ENCODE measurements at regions not wholly inside any gene's neighbourhood (a gene's known extent, or its start where the extent isn't known, plus 50 kb on each side); places are given as distances from the start of the nearest gene placed in this dataset.

DNA sequence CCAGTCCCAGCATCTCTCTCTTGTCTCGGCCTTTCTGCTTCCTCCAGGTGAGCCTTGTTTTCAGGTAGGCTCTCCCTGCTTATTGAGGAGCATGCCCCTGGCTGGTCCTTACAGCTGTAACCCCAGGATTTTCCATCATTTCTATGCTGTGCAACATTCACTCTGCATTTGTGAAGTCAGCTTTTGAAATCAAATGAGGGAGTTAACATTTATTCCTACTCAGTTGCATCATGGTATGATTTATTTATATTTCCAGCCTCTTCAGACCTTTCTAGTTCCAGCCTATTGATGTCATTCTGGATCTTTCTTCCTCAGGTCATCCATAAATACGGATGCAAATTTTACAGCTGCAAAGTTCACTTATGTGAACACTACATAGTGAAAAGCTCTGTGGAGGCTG, 755.6 kb downstream of the TYW1 start:
- Histone ChIP-seq H2AK5ac (ENCODE audit: low read length, severe bottlenecking) (no peak overlapping the region), H2BK5ac (ENCODE audit: low read depth, low read length, poor library complexity, severe bottlenecking) (no peak overlapping the region), H4K8ac (ENCODE audit: low read length) (no peak overlapping the region), H3K4me3 (ENCODE audit: insufficient read depth in 1 of 2, low read depth in 1 of 2, low read length in 2 of 2) (no peak overlapping the region), H3K27ac (ENCODE audit: low read length, poor library complexity, severe bottlenecking) (no peak overlapping the region), H3K4ac (ENCODE audit: low read depth in 1 of 2, low read length in 2 of 2) (no peak overlapping the region), H3K9me3 (ENCODE audit: control insufficient read depth, low read length) (no peaks in the 10 kb centered on the region), H3K18ac (ENCODE audit: low read depth in 1 of 2, low read length in 2 of 2) (no peak overlapping the region), H2BK120ac (ENCODE audit: low read depth, low read length) (no peak overlapping the region), H3K79me1 (replicated peaks; ENCODE audit: low read length, poor library complexity, severe bottlenecking) (no peaks in the 10 kb centered on the region), H3K27me3 (ENCODE audit: control insufficient read depth in 1 of 2, insufficient read depth in 1 of 2, low read length in 2 of 2) (no peaks in the 10 kb centered on the region), H3K14ac (ENCODE audit: low read length in 2 of 2) (no peak overlapping the region), H2BK12ac (ENCODE audit: low read length in 2 of 2) (no peak overlapping the region), H2AFZ (ENCODE audit: low read depth, low read length) (no peak overlapping the region), H3K36me3 (ENCODE audit: control insufficient read depth in 1 of 2, insufficient read depth in 2 of 2, low read depth in 1 of 2, low read length in 2 of 2) (no peaks in the 10 kb centered on the region), H3K23ac (ENCODE audit: low read length in 2 of 2) (no peak overlapping the region), H3K9ac (ENCODE audit: low read length) (no peak overlapping the region), H3K4me2 (ENCODE audit: low read length, poor library complexity, severe bottlenecking) (no peak overlapping the region), H3K4me1 (ENCODE audit: control insufficient read depth, insufficient read depth, low read depth, low read length) (no peaks in the 10 kb centered on the region), H2BK15ac (ENCODE audit: low read depth, poor library complexity, severe bottlenecking) (no peak overlapping the region), H4K91ac (ENCODE audit: low read length) (no peak overlapping the region)
- 38% methylated on average over 2 of the region's 2 CpGs for WGBS
- no peak for DNase-seq

DNA sequence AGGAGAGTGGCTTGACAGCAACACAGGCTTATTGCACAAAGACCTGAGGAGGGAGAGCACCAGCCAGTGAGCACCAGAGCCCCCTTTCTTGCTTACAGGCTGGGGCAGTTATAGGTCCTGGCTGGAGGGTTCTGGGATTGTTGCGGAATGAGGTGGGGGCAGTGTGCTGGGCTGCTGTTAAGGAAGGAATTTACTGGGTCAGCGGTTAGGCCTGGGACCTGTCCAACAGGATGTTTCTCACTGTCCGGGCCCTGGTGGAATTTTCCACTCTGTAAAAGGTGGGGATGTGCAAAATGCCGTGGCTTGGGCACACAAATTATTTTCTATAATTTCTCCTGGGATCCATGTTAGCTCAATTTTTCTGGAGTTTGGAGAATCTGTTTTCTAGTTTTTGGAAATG, 757.3 kb downstream of the TYW1 start:
- Histone ChIP-seq H4K8ac (ENCODE audit: low read length) (no peak overlapping the region), H2AK5ac (ENCODE audit: low read length, severe bottlenecking) (no peak overlapping the region), H3K14ac (ENCODE audit: low read length in 2 of 2) (no peak overlapping the region), H3K4me1 (ENCODE audit: control insufficient read depth, insufficient read depth, low read depth, low read length) (no peaks in the 10 kb centered on the region), H3K27me3 (ENCODE audit: control insufficient read depth in 1 of 2, insufficient read depth in 1 of 2, low read length in 2 of 2) (no peaks in the 10 kb centered on the region), H2BK5ac (ENCODE audit: low read depth, low read length, poor library complexity, severe bottlenecking) (no peak overlapping the region), H3K18ac (ENCODE audit: low read depth in 1 of 2, low read length in 2 of 2) (no peak overlapping the region), H3K27ac (ENCODE audit: low read length, poor library complexity, severe bottlenecking) (no peak overlapping the region), H2BK12ac (ENCODE audit: low read length in 2 of 2) (no peak overlapping the region), H3K4me2 (ENCODE audit: low read length, poor library complexity, severe bottlenecking) (no peak overlapping the region), H3K9ac (ENCODE audit: low read length) (no peak overlapping the region), H3K4ac (ENCODE audit: low read depth in 1 of 2, low read length in 2 of 2) (no peak overlapping the region), H3K36me3 (ENCODE audit: control insufficient read depth in 1 of 2, insufficient read depth in 2 of 2, low read depth in 1 of 2, low read length in 2 of 2) (no peaks in the 10 kb centered on the region), H2AFZ (ENCODE audit: low read depth, low read length) (no peak overlapping the region), H2BK120ac (ENCODE audit: low read depth, low read length) (no peak overlapping the region), H3K79me1 (replicated peaks; ENCODE audit: low read length, poor library complexity, severe bottlenecking) (no peaks in the 10 kb centered on the region), H3K23ac (ENCODE audit: low read length in 2 of 2) (no peak overlapping the region), H3K9me3 (ENCODE audit: control insufficient read depth, low read length) (no peaks in the 10 kb centered on the region), H4K91ac (ENCODE audit: low read length) (no peak overlapping the region), H3K4me3 (ENCODE audit: insufficient read depth in 1 of 2, low read depth in 1 of 2, low read length in 2 of 2) (no peak overlapping the region), H2BK15ac (ENCODE audit: low read depth, poor library complexity, severe bottlenecking) (no peak overlapping the region)
- 83% methylated on average over 3 of the region's 4 CpGs for WGBS
- no peak for DNase-seq

DNA sequence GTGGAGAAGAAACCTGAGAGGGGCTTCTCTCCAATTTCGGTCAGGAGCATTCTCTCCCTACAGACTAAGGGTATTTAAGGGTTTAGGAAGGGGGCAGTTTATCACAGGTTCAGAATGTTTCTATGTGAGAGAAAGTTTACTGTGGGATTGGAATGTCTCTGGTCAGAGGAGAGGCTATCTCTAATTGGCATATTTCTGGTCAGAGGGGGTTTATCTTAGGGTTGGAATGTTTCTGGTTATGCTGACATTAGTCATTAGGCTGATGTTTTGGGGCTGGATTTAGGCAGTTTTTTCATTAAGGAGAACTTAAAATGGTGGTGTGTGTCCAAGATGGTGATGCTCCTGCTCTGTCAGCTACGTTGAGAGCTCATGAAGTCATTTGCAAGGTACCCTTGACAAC, 758.0 kb downstream of the TYW1 start:
- H3K27ac ChIP-seq (ENCODE audit: low read length, poor library complexity, severe bottlenecking) = no peak overlapping the region
- no peaks in the 10 kb centered on the region for H3K79me1 ChIP-seq (replicated peaks; ENCODE audit: low read length, poor library complexity, severe bottlenecking)
- H3K4ac ChIP-seq (ENCODE audit: low read depth in 1 of 2, low read length in 2 of 2) = no peak overlapping the region
- no peak overlapping the region for H2BK5ac ChIP-seq (ENCODE audit: low read depth, low read length, poor library complexity, severe bottlenecking)
- DNase-seq = no peak
- no peak overlapping the region for H2AK5ac ChIP-seq (ENCODE audit: low read length, severe bottlenecking)
- H2BK12ac ChIP-seq (ENCODE audit: low read length in 2 of 2) = no peak overlapping the region
- no peaks in the 10 kb centered on the region for H3K4me1 ChIP-seq (ENCODE audit: control insufficient read depth, insufficient read depth, low read depth, low read length)
- H2BK120ac ChIP-seq (ENCODE audit: low read depth, low read length) = no peak overlapping the region
- no peak overlapping the region for H4K8ac ChIP-seq (ENCODE audit: low read length)
- no peaks in the 10 kb centered on the region for H3K9me3 ChIP-seq (ENCODE audit: control insufficient read depth, low read length)
- H3K36me3 ChIP-seq (ENCODE audit: control insufficient read depth in 1 of 2, insufficient read depth in 2 of 2, low read depth in 1 of 2, low read length in 2 of 2) = no peaks in the 10 kb centered on the region
- no peak overlapping the region for H3K23ac ChIP-seq (ENCODE audit: low read length in 2 of 2)
- H3K4me3 ChIP-seq (ENCODE audit: insufficient read depth in 1 of 2, low read depth in 1 of 2, low read length in 2 of 2) = no peak overlapping the region
- no peak overlapping the region for H2BK15ac ChIP-seq (ENCODE audit: low read depth, poor library complexity, severe bottlenecking)
- H4K91ac ChIP-seq (ENCODE audit: low read length) = no peak overlapping the region
- H3K9ac ChIP-seq (ENCODE audit: low read length) = no peak overlapping the region
- 73% methylated on average over 2 of the region's 2 CpGs for WGBS
- no peak overlapping the region for H2AFZ ChIP-seq (ENCODE audit: low read depth, low read length)
- H3K27me3 ChIP-seq (ENCODE audit: control insufficient read depth in 1 of 2, insufficient read depth in 1 of 2, low read length in 2 of 2) = no peaks in the 10 kb centered on the region
- no peak overlapping the region for H3K18ac ChIP-seq (ENCODE audit: low read depth in 1 of 2, low read length in 2 of 2)
- no peak overlapping the region for H3K14ac ChIP-seq (ENCODE audit: low read length in 2 of 2)
- no peak overlapping the region for H3K4me2 ChIP-seq (ENCODE audit: low read length, poor library complexity, severe bottlenecking)

DNA sequence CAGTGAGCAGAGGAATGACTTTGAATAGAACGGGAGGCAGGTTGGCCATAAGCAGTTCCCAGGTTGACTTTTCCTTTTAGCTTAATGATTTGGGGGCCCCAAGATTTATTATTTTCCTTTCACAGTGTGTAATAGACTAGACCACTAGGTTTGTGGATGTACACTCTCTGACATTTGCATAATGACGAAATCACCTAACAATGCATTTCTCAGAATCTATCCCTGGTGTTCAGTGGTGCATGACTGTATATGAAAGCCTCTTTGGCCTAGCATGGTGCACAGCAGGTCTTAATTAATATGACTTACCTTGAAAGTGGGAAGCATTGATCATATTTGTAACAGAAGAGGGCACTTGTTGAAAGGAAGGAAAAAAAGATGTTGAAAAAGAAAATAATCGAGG, 761.9 kb downstream of the TYW1 start:
- DNase-seq = no peak
- no peak overlapping the region for H3K27ac ChIP-seq (ENCODE audit: low read length, poor library complexity, severe bottlenecking)
- no peak overlapping the region for H2BK5ac ChIP-seq (ENCODE audit: low read depth, low read length, poor library complexity, severe bottlenecking)
- H3K9me3 ChIP-seq (ENCODE audit: control insufficient read depth, low read length) = no peaks in the 10 kb centered on the region
- no peak overlapping the region for H2AK5ac ChIP-seq (ENCODE audit: low read length, severe bottlenecking)
- 72% methylated on average over 2 of the region's 3 CpGs for WGBS
- H3K4me2 ChIP-seq (ENCODE audit: low read length, poor library complexity, severe bottlenecking) = no peak overlapping the region
- no peaks in the 10 kb centered on the region for H3K4me1 ChIP-seq (ENCODE audit: control insufficient read depth, insufficient read depth, low read depth, low read length)
- H3K14ac ChIP-seq (ENCODE audit: low read length in 2 of 2) = no peak overlapping the region
- no peak overlapping the region for H2BK15ac ChIP-seq (ENCODE audit: low read depth, poor library complexity, severe bottlenecking)
- no peak overlapping the region for H3K18ac ChIP-seq (ENCODE audit: low read depth in 1 of 2, low read length in 2 of 2)
- no peak overlapping the region for H2BK120ac ChIP-seq (ENCODE audit: low read depth, low read length)
- H4K8ac ChIP-seq (ENCODE audit: low read length) = no peak overlapping the region
- H2AFZ ChIP-seq (ENCODE audit: low read depth, low read length) = no peak overlapping the region
- no peak overlapping the region for H3K9ac ChIP-seq (ENCODE audit: low read length)
- H3K36me3 ChIP-seq (ENCODE audit: control insufficient read depth in 1 of 2, insufficient read depth in 2 of 2, low read depth in 1 of 2, low read length in 2 of 2) = no peaks in the 10 kb centered on the region
- H2BK12ac ChIP-seq (ENCODE audit: low read length in 2 of 2) = no peak overlapping the region
- no peak overlapping the region for H3K4ac ChIP-seq (ENCODE audit: low read depth in 1 of 2, low read length in 2 of 2)
- no peak overlapping the region for H3K23ac ChIP-seq (ENCODE audit: low read length in 2 of 2)
- no peak overlapping the region for H3K4me3 ChIP-seq (ENCODE audit: insufficient read depth in 1 of 2, low read depth in 1 of 2, low read length in 2 of 2)
- no peaks in the 10 kb centered on the region for H3K27me3 ChIP-seq (ENCODE audit: control insufficient read depth in 1 of 2, insufficient read depth in 1 of 2, low read length in 2 of 2)
- H3K79me1 ChIP-seq (replicated peaks; ENCODE audit: low read length, poor library complexity, severe bottlenecking) = no peaks in the 10 kb centered on the region
- H4K91ac ChIP-seq (ENCODE audit: low read length) = no peak overlapping the region
